Activated naive CD4-positive, alpha-beta T cell treated with anti-CD3 and anti-CD28 coated beads, Interleukin-2, amount 50 U/mL, for 72 hours (primary cell): ENCODE measurements at regions not wholly inside any gene's neighbourhood (a gene's known extent, or its start where the extent isn't known, plus 50 kb on each side); places are given as distances from the start of the nearest gene placed in this dataset.
"Not testable (repeated sequence)": the region's sequence is repeated elsewhere in the genome, so short reads cannot be mapped to it uniquely, and the experiment has no call there.

ENCODE experiments used
- ATAC-seq, 2 donors: fragments of 150-1000 bp; cut with Tn5 transposase; 2 replicates each; pipeline ENCODE4 v1.10.0; 2021; ENCODE audit warnings: mild to moderate bottlenecking in 2 of 2, moderate library complexity in 2 of 2
- DNase-seq, 2 donors: peaks; one replicate each; pipeline ENCODE4 v3.0.0; 2021 to 2022; ENCODE audit warnings: low spot score in 2 of 2
- H3K27ac Mint-ChIP-seq, 2 donors: one replicate each; pipeline ENCODE4 v1.8.0; 2022; ENCODE audit warnings: mild to moderate bottlenecking in 2 of 2, mixed read lengths in 2 of 2
- H3K36me3 Mint-ChIP-seq, 2 donors: one replicate each; pipeline ENCODE4 v1.8.0; 2022; ENCODE audit warnings: mixed read lengths in 2 of 2
- H3K9me3 Mint-ChIP-seq, 2 donors: one replicate each; pipeline ENCODE4 v1.8.0; 2022; ENCODE audit warnings: mixed read lengths in 2 of 2

DNA sequence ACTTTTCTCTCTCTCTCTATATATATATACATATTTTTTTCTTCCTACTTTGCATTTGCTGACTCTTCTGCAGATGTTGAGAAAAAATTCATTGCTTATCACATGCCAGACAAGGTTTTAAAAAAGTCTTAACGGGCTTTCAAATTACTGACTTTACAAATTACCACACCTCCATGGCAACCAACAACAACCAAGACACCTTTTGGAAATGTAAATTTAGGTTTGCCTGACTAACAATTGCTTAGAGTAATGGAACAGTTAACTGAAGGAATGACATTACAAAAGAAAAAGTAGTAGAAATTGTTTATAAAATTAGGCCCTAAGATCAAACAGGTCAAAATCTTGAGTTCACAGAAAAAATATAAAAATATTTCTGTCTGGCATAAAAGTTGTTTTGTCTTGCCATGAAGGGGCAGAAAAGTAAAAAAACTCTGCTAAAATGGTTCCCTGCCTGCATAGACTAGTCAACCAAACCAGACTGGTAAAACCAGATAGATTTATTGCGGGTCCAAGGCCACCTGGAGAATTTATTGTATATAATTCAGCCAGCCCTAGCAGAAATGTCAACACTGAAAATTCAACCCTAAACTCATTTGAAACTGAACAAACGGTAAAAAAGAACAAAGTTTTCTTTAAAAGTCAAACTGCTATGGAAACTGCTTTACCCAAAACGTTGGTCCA is 92.8 kb upstream of the FRMD1 start:
- Mint-ChIP-seq H3K27ac (no peak overlapping the region), H3K9me3 (peaks cover 18 to 27% of the 10 kb centered on the region in 2 donors), H3K36me3 (peaks cover 9 to 21% of the 10 kb centered on the region in 2 donors)
- DNase-seq (no peak), ATAC-seq (no peak)

DNA sequence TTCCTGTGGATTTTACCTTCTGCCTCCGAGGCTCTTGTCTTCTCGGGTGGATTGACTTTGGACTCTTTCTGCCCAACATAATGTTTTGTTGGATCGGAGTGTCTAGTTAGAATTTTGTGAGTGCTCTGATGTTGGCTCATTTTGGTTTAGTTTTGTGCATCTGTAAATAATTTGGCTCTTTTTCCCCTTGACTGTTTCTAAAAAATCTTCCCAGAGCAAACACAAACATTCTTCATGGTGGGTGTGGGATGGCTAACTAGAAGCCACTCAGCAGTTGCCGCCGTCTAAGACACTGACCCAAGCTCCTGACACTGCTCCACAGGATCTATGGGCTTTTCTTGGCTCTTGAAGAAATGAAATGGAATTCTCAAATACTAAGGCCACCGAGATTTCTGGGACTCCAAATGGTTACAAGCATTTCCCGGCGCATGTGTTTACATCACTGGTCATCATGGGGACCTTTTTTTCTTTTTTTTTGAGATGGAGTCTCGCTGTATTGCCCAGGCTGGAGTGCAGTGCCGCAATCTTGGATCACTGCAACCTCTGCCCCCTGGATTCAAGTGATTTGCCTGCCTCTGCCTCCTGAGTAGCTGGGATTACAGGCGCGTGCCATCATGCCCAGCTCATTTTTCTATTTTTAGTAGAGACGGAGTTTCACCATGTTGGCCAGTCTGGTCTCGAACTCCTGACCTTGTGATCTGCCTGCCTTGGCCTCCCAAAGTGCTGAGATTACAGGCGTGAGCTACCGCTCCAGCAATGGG is 92.0 kb upstream of the FRMD1 start:
- H3K27ac Mint-ChIP-seq = no peak overlapping the region
- H3K36me3 Mint-ChIP-seq = peaks cover 9 to 21% of the 10 kb centered on the region in 2 donors
- peaks cover 18 to 27% of the 10 kb centered on the region in 2 donors for H3K9me3 Mint-ChIP-seq
- ATAC-seq (no peak), DNase-seq (no peak)

DNA sequence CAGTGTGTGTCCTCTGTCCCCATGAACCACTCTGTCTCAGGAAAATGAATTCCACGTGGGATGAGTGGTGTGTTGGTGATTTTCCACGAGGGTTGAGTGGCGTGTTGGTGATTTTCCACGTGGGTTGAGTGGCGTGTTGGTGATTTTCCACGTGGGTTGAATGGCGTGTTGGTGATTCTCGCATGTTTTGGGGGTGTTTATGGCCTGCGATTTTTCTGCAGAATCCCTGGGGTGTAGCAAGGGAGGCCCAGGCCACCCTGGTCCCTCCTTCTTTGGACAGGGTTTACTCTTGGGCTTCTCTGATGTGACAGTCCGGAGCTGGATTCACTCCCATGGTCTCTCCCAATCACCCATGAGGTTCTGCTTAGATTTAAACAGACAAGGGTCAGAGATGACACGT is 90.6 kb upstream of the FRMD1 start:
- Mint-ChIP-seq H3K9me3 (peaks cover 18 to 27% of the 10 kb centered on the region in 2 donors), H3K27ac (no peak overlapping the region), H3K36me3 (peaks cover 9 to 21% of the 10 kb centered on the region in 2 donors)
- ATAC-seq = no peak
- peak in 1 of 2 donors; percentile 13 for DNase-seq

DNA sequence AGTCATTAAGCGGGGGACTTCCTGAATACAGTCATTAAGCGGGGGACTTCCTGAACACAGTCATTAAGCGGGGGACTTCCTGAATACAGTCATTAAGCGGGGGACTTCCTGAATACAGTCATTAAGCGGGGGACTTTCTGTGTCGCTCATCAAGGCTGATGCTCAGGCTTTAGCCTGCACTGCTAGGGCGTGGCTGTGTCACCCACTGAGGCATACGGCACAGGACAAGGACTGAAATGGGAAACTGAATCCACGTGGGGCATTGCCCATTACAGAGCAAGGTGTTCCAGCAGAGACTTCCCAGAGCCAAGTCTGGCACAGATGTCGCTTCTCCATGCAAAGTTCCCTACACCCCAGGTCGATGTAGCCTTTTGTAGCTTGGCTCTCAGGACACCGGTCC is 89.9 kb upstream of the FRMD1 start:
- H3K9me3 Mint-ChIP-seq = peaks cover 18 to 27% of the 10 kb centered on the region in 2 donors
- peaks cover 9 to 21% of the 10 kb centered on the region in 2 donors for H3K36me3 Mint-ChIP-seq
- DNase-seq (peak in 1 of 2 donors; percentile 16), ATAC-seq (peak in 1 of 2 donors; percentile 36)
- not testable (repeated sequence) for H3K27ac Mint-ChIP-seq

DNA sequence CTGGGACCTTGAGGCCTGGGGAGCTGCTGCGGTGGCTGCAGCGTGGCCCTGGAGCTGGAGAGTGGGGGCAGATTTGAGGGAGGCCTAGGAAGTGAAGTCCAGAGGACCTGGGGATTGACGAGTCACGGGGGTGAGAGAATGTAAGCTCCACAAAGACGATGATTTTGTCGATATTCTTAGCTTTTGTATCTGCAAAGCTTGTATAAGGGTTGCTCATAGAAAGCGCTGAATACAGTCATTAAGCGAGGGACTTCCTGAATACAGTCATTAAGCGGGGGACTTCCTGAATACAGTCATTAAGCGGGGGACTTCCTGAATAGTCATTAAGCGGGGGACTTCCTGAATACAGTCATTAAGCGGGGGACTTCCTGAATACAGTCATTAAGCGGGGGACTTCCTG is 89.3 kb upstream of the FRMD1 start:
- not testable (repeated sequence) for ATAC-seq, DNase-seq
- Mint-ChIP-seq H3K9me3 (peaks cover 18 to 27% of the 10 kb centered on the region in 2 donors), H3K27ac (peak overlapping the region; percentile 81 to 91), H3K36me3 (peaks cover 9 to 21% of the 10 kb centered on the region in 2 donors)

DNA sequence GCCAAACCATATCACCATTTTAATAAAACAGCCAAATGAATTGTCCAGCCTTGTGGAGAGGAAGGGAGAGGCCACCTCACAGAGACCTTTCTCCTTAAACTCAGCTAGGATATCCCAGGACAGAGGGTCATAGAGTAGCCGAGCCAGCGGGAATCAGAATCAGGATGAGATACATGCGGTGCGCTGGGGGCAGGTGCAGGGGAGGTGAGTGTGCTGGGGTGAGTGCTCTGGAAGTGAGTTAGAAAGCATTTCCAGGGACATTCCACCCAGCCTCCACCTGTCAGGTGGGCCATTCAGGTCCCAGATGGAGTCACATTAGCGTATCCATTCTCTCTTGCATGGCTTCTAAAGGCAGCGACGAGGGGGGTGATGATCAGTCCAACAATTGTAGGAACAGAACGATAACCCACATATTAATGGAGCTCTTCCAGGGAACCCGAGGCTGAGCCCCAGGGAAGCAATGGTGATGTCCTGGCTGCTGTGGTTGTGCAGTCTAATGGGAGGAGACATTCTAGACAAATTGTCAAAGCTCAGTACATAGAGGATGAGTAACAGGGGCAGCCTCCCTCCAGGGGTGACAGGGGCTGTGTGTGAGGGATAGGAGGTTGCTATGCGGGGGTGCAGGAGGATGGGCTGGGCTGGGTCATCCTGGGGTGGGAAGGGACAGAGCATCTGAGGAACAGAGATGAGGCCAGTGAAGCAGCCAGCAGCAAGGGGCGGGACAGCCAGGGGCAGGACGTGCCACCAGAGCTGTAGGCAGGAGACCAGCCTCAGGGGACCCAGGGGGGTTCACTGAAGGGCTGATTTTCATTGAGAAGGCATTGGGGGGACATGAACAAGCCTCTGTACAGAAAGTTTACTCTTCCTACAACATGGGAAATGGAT is 88.7 kb upstream of the FRMD1 start:
- Mint-ChIP-seq H3K27ac (peak overlapping the region; percentile 81 to 91), H3K36me3 (peaks cover 9 to 21% of the 10 kb centered on the region in 2 donors), H3K9me3 (peaks cover 18 to 27% of the 10 kb centered on the region in 2 donors)
- ATAC-seq (no peak), DNase-seq (peak in 1 of 2 donors; percentile 18)

DNA sequence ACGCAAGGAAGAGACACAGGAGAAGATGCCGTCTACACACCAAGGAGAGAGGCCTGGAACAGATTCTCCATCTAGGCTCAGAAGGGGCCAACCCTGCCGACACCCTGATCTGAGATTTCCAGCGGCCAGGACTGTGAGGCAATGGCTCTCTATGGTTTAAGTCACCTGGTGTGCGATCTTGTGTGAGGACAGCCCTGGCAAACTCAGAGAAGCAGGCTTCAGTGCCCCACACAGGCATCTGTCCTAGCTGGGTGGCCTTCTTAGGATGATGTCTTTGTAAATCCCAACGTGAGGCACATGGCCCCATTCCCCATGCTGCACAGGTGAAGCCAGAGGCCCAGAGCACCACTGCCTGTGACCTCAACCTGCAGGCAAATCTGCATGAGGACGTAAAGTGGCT is 87.6 kb upstream of the FRMD1 start:
- ATAC-seq = no peak
- Mint-ChIP-seq H3K9me3 (peaks cover 18 to 27% of the 10 kb centered on the region in 2 donors), H3K27ac (no peak overlapping the region)

DNA sequence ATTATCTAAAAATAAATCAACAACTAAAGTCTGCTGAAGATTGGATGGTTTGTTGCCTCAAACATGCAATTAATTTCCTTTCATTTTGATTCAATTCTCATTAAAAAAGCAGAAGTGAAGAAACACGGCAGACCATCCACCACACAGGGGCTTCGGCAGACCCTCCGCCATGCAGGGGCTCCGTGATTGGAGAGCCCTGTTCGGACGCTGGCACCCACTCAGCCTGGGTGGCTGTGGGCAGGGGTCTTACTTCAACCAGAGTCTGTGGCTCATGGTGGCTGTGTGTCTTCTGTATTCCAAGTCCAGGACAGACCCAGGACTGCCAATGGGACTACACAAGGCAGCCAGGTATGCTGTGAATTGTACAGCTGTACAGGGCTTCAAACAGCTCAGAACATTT is 86.9 kb upstream of the FRMD1 start:
- DNase-seq = no peak
- Mint-ChIP-seq H3K36me3 (peaks cover 9 to 18% of the 10 kb centered on the region in 2 donors), H3K27ac (no peak overlapping the region), H3K9me3 (peaks cover 18 to 27% of the 10 kb centered on the region in 2 donors)
- no peak for ATAC-seq

More for the DNA sequence above, 87.6 kb upstream of the FRMD1 start:
- H3K36me3 Mint-ChIP-seq = peaks cover 9 to 21% of the 10 kb centered on the region in 2 donors
- peak in 1 of 2 donors; percentile 7 for DNase-seq

DNA sequence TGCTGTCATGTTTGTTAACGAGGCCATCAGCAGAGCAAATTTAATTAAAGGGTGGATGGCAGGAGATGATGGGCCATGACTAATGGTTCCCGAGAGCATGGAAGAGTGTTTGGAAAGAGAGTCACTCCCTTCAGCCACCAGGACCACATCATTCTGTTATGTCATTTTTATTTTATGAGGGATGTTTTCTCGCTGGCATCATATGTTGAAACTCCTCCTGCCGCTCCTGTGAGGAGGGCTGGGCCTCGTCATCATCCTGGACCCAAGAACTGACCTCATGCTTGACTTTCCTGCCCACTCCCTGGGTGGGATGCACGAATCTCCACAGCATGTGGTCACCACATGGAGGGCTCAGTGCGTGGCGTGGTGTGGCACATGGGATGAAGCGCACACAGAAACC is 86.4 kb upstream of the FRMD1 start:
- peaks cover 18 to 26% of the 10 kb centered on the region in 2 donors for H3K9me3 Mint-ChIP-seq
- ATAC-seq (no peak), DNase-seq (no peak)
- peaks cover 9 to 14% of the 10 kb centered on the region in 2 donors for H3K36me3 Mint-ChIP-seq
- no peak overlapping the region for H3K27ac Mint-ChIP-seq

DNA sequence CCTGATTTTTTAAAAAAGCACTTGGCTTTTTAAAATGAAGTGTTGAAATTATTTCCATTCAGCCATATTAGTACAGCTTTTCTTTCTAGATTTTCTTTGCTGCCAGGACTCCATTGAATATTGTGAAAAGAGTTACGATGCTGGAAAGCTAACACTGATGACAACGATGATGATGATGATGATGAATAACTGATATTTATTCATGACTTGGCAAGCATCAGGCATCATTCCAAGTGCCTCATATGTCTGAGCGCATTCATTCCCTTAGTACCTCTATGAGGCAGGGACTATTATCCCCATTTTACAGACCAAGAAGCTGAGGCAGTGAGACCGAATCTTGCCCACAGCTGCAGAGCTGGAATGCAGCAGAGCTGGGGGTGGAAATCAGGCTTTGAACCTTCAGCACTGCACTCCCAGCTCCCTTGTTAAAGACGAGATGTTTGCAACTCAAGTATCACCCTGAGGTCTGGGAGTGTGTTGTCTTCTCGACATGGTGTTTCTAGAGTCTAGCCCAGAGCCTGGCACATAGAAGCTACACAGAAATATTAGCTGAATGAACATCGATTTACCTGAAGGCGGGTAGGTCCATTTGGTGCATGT is 85.5 kb upstream of the FRMD1 start:
- DNase-seq (no peak), ATAC-seq (no peak)
- H3K9me3 Mint-ChIP-seq = peaks cover 18 to 20% of the 10 kb centered on the region in 2 donors
- H3K36me3 Mint-ChIP-seq = peaks cover 9 to 12% of the 10 kb centered on the region in 2 donors
- no peak overlapping the region for H3K27ac Mint-ChIP-seq

DNA sequence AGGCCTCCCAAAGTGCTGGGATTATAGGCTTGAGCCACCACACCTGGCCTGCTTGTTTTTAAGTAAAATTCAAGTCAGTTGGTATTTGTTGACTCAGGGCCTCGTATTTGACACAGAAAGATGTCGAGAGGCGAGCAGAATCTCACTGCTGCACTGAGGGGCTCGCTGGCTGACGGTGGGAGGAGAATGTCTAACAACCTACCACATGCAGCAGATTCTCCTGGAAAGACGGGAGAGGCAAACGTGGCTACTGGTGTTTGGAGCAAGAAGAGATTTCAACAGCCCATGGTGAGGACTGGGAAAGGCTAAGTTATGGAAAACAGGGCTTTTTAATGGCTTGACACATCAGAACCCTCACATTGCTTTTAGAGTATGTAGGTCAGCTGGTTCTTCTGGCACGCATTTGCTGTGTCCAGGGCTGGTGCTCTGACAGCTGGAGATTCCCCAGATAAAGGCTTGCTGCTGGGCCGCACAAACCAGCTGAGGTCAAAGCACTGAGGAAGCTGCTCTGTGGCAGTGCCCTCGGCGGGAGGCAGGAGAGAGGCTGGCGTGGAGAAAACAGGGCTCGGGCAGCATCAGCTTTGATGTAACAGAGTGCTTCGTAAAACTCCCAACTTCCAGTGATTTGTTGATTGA is 84.2 kb upstream of the FRMD1 start:
- Mint-ChIP-seq H3K27ac (no peak overlapping the region), H3K36me3 (peaks cover 8 to 11% of the 10 kb centered on the region in 2 donors), H3K9me3 (peaks cover 11 to 12% of the 10 kb centered on the region in 2 donors)
- DNase-seq = no peak
- ATAC-seq = no peak

DNA sequence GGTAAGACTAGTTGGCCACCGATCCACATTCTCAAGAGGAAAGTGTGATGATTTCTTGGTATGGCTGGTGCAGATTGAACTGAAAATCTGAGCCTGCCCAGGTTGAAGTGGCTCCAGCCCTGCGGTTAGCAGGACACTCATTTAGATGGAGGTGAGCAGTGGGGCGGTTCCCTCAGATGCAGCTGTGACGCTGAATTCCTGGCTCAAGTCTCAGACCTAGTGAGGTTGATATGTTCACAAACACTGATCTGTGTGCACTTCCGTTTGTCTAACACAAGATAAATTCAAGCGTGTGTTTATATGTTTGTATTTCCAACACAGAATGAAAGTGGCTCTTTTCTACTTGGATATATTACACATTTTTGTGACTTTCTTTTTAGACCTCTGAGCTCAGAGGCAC is 83.4 kb upstream of the FRMD1 start:
- Mint-ChIP-seq H3K27ac (no peak overlapping the region), H3K36me3 (peaks cover 0 to 2% of the 10 kb centered on the region in 2 donors), H3K9me3 (peaks cover 3 to 4% of the 10 kb centered on the region in 2 donors)
- DNase-seq (no peak), ATAC-seq (no peak)

DNA sequence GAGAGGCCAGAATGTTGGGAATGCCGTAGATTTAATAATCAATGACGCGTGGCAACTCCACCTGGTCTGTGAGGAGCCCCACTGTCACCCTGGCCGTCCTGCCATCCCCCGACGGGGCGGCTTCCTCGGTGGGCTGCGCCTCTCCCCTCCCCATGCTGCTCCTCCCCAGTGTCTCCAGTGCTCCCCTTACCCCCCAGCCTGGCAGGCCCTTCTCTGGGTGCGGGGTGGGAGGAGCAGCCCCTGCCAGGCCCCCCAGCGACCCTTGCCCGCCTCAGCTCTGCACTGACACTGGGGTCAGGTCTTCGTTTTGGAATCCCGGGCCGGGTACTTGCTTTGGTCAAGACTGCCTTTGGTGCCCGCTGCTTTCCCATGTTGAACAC is 82.3 kb upstream of the FRMD1 start:
- ATAC-seq = no peak
- H3K27ac Mint-ChIP-seq = no peak overlapping the region

DNA sequence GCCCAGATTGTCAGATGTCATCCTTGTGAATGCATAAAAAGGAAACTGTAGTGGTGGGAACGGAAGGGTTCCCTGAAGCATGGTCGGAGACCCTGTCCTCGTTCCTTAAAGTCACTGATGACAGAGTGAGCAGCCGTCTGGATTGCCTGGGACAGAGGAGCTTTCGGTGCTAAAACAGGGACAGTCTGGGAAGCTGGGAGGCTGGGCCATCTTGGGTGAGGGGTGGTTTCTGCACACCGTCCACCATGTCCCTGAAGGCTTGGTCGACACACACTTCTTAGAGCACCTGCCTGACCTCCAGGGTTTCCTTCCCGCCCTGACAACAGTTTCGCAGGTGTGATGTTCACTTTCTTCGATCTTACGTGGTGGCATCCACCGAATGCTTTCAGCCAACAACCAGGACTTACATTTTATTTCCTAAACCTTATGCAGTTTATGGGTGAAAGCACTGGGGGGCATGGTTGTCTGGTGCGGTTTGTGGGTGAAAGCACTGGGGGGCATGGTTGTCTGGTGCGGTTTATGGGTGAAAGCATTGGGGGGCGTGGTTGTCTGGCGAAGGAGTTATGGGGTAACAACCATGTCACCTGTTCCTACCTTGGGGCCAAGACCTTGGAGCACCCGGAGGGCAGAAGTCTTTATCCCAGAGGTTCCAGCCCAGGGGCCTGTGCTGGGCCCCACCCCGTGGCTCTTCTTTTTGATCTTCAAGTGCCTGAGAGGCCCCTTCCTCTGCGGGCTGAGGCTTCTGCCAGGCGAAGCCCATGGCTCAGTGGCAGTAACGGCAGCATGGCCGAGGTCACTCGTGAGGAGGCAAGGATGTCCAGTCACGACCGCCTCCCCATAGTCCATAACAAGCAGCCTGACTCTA is 81.7 kb upstream of the FRMD1 start:
- ATAC-seq (no peak), DNase-seq (no peak)
- no peaks in the 10 kb centered on the region for H3K36me3 Mint-ChIP-seq
- H3K9me3 Mint-ChIP-seq = no peaks in the 10 kb centered on the region
- no peak overlapping the region for H3K27ac Mint-ChIP-seq

More for the DNA sequence above, 82.3 kb upstream of the FRMD1 start:
- no peaks in the 10 kb centered on the region for H3K36me3 Mint-ChIP-seq
- no peaks in the 10 kb centered on the region for H3K9me3 Mint-ChIP-seq
- DNase-seq = no peak

DNA sequence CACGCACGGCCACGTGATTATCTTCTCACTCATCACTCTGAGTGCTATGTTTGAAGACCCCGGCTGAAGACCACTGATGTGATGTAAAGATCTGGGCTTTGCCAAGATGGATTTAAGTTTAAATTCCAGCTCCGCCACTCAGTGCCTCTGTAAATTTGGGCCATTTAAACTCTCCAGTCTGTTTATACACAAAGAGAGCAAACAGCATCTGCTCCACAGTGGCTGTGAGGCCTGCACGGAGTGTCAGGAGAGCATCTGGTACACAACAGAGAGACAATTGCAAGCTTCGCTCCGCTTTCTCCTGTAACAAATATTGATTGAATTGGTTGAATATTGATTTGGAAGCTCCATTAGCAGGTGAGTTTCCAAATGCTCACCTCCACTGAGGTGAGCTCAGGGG is 80.5 kb upstream of the FRMD1 start:
- DNase-seq = no peak
- H3K36me3 Mint-ChIP-seq = no peaks in the 10 kb centered on the region
- H3K9me3 Mint-ChIP-seq = no peaks in the 10 kb centered on the region
- no peak overlapping the region for H3K27ac Mint-ChIP-seq
- ATAC-seq = no peak
